HepG2 (cell line): ENCODE measurements at regions not wholly inside any gene's neighbourhood (a gene's known extent, or its start where the extent isn't known, plus 50 kb on each side); places are given as distances from the start of the nearest gene placed in this dataset.

Source experiments
- NFRKB ChIP-seq: fragments of 450-650 bp; IDR thresholded peaks from 2 replicates; pipeline ENCODE4 v1.6.1; 2017
- NR2F2 ChIP-seq: IDR thresholded peaks from 2 replicates; pipeline ENCODE4 v1.6.1; 2012; ENCODE audit warnings: low read depth, inconsistent platforms, borderline replicate concordance
- RFX3 ChIP-seq: IDR thresholded peaks from 2 replicates; pipeline ENCODE4 v1.6.1; 2016; ENCODE audit warnings: missing biosample characterization, missing genetic modification reagents
- RFXANK ChIP-seq: IDR thresholded peaks from 2 replicates; pipeline ENCODE4 v1.6.1; 2016
- TF ChIP-seq, protein P1 (sequence below): sonication (generic); formaldehyde crosslinking; IDR thresholded peaks from 2 replicates; pipeline ENCODE4 v1.5.0; 2020; ENCODE audit warnings: missing genetic modification reagents

DNA sequence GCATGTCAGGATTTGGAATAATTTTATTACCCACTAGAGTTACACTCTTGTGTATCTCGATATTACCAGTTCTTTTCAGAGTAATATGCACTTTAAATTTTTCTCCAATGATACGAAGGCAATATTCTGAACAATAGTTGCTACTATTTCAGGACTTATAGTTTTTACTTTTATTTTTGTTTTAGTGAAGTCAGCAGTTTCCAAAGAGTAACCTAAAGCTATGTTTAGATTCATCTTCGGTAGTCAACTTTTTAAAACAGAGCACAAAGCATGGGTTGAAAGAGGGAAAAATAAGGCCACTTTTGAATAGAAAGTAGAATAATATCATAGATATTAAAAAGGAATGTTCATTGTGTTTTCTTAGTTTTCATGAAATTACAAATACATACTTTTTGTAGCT lies 532.7 kb downstream of the CPS1 start:
- TF ChIP-seq, protein P1, sequence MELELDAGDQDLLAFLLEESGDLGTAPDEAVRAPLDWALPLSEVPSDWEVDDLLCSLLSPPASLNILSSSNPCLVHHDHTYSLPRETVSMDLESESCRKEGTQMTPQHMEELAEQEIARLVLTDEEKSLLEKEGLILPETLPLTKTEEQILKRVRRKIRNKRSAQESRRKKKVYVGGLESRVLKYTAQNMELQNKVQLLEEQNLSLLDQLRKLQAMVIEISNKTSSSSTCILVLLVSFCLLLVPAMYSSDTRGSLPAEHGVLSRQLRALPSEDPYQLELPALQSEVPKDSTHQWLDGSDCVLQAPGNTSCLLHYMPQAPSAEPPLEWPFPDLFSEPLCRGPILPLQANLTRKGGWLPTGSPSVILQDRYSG (CRISPR knock-in tag), result no peak
- TF ChIP-seq RFX3 (no peak), NFRKB (no peak), NR2F2 (no peak), RFXANK (CRISPR knock-in tag) (no peak)
